Loucy (cell line): ENCODE measurements at regions not wholly inside any gene's neighbourhood (a gene's known extent, or its start where the extent isn't known, plus 50 kb on each side); places are given as distances from the start of the nearest gene placed in this dataset.

Experiments
- CTCF ChIP-seq: fragments of 200-600 bp; sonication (generic); conservative IDR thresholded peaks from 2 replicates; pipeline ENCODE4 v1.5.1; 2014; ENCODE audit warnings: mild to moderate bottlenecking, antibody characterized with exemption, low read length
- EZH2phosphoT487 ChIP-seq: fragments of 200-600 bp; IDR thresholded peaks from 2 replicates; pipeline ENCODE4 v1.6.1; 2018; ENCODE audit warnings: antibody characterized with exemption, mild to moderate bottlenecking, moderate library complexity, borderline replicate concordance

- TF ChIP-seq CTCF (no peak), EZH2phosphoT487 (no peak)
Observed at GRCh38 chr18:51647942-51648341, 450.5 kb upstream of the MEX3C start.
